GM10248 (cell line): ENCODE measurements at regions not wholly inside any gene's neighbourhood (a gene's known extent, or its start where the extent isn't known, plus 50 kb on each side); places are given as distances from the start of the nearest gene placed in this dataset.
"Not testable (repeated sequence)": the region's sequence is repeated elsewhere in the genome, so short reads cannot be mapped to it uniquely, and the experiment has no call there.

ENCODE experiments used
- CTCF ChIA-PET: fragments of 300-600 bp; sonication (Branson Sonifier 250); formaldehyde crosslinking; extraction: SDS; loops from one replicate; lab custom pipeline; 2021; ENCODE audit warnings: antibody characterized with exemption; lab: Yijun Ruan, JAX
- POLR2A ChIA-PET: fragments of 350-650 bp; sonication (Branson Sonifier 250); formaldehyde crosslinking; extraction: SDS; loops from one replicate; lab custom pipeline; 2020; ENCODE audit warnings: antibody characterized with exemption; lab: Yijun Ruan, JAX
- DNase-seq: peaks from one replicate; pipeline ENCODE4 v3.0.0; 2012; ENCODE audit errors: extremely low spot score
- TF ChIP-seq, protein P1 (sequence below): IDR thresholded peaks from 2 replicates; pipeline ENCODE4 v1.5.1; 2012; ENCODE audit warnings: mild to moderate bottlenecking, low read depth; ENCODE audit errors: extremely low read depth, missing control alignments, control extremely low read depth

DNA sequence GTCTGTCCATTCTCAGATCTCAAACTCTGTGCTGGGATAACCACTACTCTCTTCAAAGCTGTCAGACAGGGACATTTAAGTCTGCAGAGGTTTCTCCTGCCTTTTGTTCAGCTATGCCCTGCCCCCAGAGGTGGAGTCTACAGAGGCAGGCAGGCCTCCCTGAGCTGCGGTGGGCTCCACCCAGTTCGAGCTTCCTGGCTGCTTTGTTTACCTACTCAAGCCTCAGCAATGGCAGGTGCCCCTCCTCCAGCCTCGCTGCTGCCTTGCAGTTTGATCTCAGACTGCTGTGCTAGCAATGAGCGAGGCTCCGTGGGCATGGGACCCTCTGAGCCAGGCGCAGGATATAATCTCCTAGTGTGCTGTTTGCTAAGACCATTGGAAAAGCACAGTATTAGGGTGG is 53.1 kb upstream of the HUNK start:
- DNase-seq, CTCF ChIA-PET, POLR2A ChIA-PET: not testable (repeated sequence)

GRCh38 chr21:31814356-31814755 is 58.5 kb upstream of the HUNK start:
- CTCF ChIA-PET, POLR2A ChIA-PET, DNase-seq: not testable (repeated sequence)

- TF ChIP-seq, protein P1, sequence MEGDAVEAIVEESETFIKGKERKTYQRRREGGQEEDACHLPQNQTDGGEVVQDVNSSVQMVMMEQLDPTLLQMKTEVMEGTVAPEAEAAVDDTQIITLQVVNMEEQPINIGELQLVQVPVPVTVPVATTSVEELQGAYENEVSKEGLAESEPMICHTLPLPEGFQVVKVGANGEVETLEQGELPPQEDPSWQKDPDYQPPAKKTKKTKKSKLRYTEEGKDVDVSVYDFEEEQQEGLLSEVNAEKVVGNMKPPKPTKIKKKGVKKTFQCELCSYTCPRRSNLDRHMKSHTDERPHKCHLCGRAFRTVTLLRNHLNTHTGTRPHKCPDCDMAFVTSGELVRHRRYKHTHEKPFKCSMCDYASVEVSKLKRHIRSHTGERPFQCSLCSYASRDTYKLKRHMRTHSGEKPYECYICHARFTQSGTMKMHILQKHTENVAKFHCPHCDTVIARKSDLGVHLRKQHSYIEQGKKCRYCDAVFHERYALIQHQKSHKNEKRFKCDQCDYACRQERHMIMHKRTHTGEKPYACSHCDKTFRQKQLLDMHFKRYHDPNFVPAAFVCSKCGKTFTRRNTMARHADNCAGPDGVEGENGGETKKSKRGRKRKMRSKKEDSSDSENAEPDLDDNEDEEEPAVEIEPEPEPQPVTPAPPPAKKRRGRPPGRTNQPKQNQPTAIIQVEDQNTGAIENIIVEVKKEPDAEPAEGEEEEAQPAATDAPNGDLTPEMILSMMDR, result no peak
- DNase-seq, result no peak
- ChIA-PET CTCF (interaction anchor here (1.4 kb wide), 1 partner anchor 12 kb away, joined by 3 read pairs; no protein-coding TSS in a partner anchor), POLR2A (no interaction called here)
These were observed 59.0 kb upstream of the HUNK start for GRCh38 chr21:31813862-31814261.

GRCh38 chr21:31804008-31804394 is 68.8 kb upstream of the HUNK start:
- POLR2A ChIA-PET, result no interaction called here
- DNase-seq, result no peak
- TF ChIP-seq, protein P1, result no peak
- CTCF ChIA-PET, result no interaction called here

DNA sequence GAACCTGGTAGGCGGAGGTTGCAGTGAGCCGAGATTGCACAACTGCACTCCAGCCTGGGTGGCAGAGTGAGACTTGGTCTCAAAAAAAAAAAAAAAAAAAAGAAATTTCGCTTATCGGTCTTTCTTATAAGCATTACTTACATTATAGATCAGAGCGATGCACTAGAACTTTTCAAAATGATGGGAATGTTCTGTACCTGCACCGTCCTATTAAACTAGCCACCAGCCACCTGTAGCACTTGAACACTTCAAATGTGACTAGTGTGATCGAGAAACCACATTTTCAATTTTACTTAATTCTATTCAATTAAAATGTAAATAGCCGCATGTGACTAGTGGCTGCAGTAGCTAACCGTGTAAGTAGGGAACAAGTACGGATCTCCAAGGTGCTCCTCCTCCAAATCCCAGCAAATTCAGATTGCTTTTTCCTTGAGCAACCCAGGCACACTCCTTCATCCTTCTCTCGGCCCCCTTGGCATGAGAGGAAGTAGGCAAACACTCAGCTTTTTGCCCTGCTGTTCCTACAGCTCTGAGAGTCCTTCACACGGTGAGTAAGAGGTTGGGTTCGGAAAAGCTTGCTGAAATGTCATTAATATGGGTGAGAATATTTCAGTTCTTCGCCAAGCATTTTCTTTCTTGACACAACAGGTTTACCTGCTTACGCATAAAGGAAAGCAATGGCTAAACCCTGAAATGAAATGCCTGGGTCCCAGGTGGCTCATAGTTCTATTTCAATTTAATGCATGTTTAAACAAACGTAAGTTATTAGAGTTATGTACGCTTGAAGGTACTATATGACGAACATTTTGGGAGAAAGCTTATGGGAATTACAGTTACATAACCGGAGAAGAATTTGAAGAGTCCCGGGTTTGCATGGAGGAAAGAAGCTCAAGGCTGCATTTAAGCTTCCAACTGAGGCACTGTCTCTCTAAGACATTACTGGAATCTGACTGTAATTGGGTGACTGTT is 69.5 kb upstream of the HUNK start:
- TF ChIP-seq, protein P1, result no peak
- no peak for DNase-seq
- POLR2A ChIA-PET, result no interaction called here
- CTCF ChIA-PET, result no interaction called here

- ChIA-PET CTCF (no interaction called here), POLR2A (no interaction called here)
- TF ChIP-seq, protein P1, result no peak
- DNase-seq, result no peak
These were observed 70.4 kb upstream of the SCAF4 start for GRCh38 chr21:31802331-31802730.

DNA sequence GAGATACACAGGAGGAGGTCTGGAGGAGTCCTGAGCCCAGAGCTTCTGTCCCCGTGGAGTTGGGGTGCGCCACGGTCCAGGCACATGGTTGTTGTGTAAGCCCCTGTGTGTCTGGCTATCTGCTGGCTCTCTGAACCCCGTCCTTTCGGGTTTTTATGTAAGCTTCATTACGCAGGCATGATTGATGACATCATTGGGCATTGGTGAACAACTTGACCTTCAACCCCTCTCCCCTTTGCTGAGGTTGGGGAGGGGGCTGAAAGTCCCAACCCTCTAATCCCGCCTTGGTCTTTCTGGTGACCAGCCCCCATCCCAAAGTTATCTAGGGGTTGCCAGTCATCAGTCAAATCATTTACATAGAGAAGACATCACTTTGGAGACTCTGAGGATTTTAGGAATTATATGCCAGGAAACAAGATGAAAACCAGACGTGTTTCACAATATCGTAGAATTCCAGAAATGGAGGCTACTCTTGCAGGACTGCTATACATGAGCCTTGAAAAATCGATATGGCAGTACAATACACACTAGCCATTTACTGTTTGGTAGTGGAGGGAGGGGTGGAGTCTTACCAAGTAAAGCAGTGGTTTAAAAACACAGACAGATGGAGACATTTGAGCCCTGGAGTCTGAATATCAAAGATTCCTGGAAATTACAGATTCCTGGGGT is 69.8 kb upstream of the SCAF4 start:
- no peak for DNase-seq
- ChIA-PET POLR2A (no interaction called here), CTCF (interaction anchor here (2.1 kb wide), 1 partner anchor 16 kb away, joined by 5 read pairs; no protein-coding TSS in a partner anchor)
- TF ChIP-seq, protein P1, result no peak
